HG03457 (cell line): ENCODE measurements at regions not wholly inside any gene's neighbourhood (a gene's known extent, or its start where the extent isn't known, plus 50 kb on each side); places are given as distances from the start of the nearest gene placed in this dataset.
A peak's percentile ranks its signal among the peaks of the same experiment; 100 is the strongest.
"Not testable (repeated sequence)": the region's sequence is repeated elsewhere in the genome, so short reads cannot be mapped to it uniquely, and the experiment has no call there.

Experiments
- ATAC-seq: cut with Tn5 transposase; IDR thresholded peaks from one replicate; pipeline ENCODE4 v1.9.1; 2021; ENCODE audit warnings: moderate number of reproducible peaks; ENCODE audit not compliant: unreplicated experiment

GRCh38 chr2:199570934-199571333 lies 113.2 kb upstream of the SATB2 start:
- ATAC-seq, result no peak

GRCh38 chr2:199569336-199569735 lies 111.6 kb upstream of the SATB2 start:
- no peak for ATAC-seq

GRCh38 chr2:199558156-199558555 lies 100.4 kb upstream of the SATB2 start:
- no peak for ATAC-seq

- ATAC-seq, result no peak
Measured at GRCh38 chr2:199556527-199557285, 99.0 kb upstream of the SATB2 start.

- no peak for ATAC-seq
Measured at GRCh38 chr2:199554026-199554425, 96.3 kb upstream of the SATB2 start.

GRCh38 chr2:199552141-199552540 lies 94.4 kb upstream of the SATB2 start:
- no peak for ATAC-seq

GRCh38 chr2:199543606-199544172 lies 86.0 kb upstream of the SATB2 start:
- no peak for ATAC-seq

GRCh38 chr2:199535445-199536177 lies 77.9 kb upstream of the SATB2 start:
- no peak for ATAC-seq

- not testable (repeated sequence) for ATAC-seq
Measured at GRCh38 chr2:199533873-199534272, 76.1 kb upstream of the SATB2 start.

- no peak for ATAC-seq
Measured at GRCh38 chr2:199527071-199527470, 69.3 kb upstream of the SATB2 start.

GRCh38 chr2:199524689-199525574 lies 67.2 kb upstream of the SATB2 start:
- no peak for ATAC-seq

GRCh38 chr2:199509403-199509802 lies 51.7 kb upstream of the SATB2 start:
- peak; percentile 92 for ATAC-seq
